Neural progenitor cell (in vitro differentiated cells): ENCODE measurements at regions not wholly inside any gene's neighbourhood (a gene's known extent, or its start where the extent isn't known, plus 50 kb on each side); places are given as distances from the start of the nearest gene placed in this dataset.

Source experiments
- DNase-seq: peaks from one replicate; pipeline ENCODE4 v3.0.0-alpha.2; 2016; ENCODE audit warnings: low spot score
- H2AFZ ChIP-seq: fragments of 200-600 bp; sonication (generic); replicated peaks from 2 replicates; pipeline ENCODE4 v1.6.1; 2016; ENCODE audit warnings: antibody characterized with exemption
- H3F3A ChIP-seq: fragments of 200-600 bp; sonication (generic); 2 replicates; pipeline ENCODE4 v1.6.1; 2016; ENCODE audit warnings: antibody characterized with exemption, low read depth
- H3K27ac ChIP-seq: fragments of 200-600 bp; sonication (generic); 2 replicates; pipeline ENCODE4 v1.5.1; 2016; ENCODE audit warnings: mild to moderate bottlenecking
- H3K27me3 ChIP-seq: fragments of 200-600 bp; sonication (generic); 2 replicates; pipeline ENCODE4 v1.6.1; 2016; ENCODE audit warnings: mild to moderate bottlenecking, moderate library complexity
- H3K36me3 ChIP-seq: fragments of 200-600 bp; sonication (generic); 2 replicates; pipeline ENCODE4 v1.5.1; 2016
- H3K4me1 ChIP-seq: fragments of 200-600 bp; sonication (generic); 2 replicates; pipeline ENCODE4 v1.6.1; 2016; ENCODE audit warnings: mixed run types
- H3K4me2 ChIP-seq: fragments of 200-600 bp; sonication (generic); 2 replicates; pipeline ENCODE4 v1.6.1; 2016
- H3K4me3 ChIP-seq: fragments of 200-600 bp; sonication (generic); 2 replicates; pipeline ENCODE4 v1.5.1; 2016
- H3K79me2 ChIP-seq: fragments of 200-600 bp; sonication (generic); 2 replicates; pipeline ENCODE4 v1.6.1; 2016; ENCODE audit warnings: low read depth
- H3K9ac ChIP-seq: fragments of 200-600 bp; sonication (generic); 2 replicates; pipeline ENCODE4 v1.6.1; 2016
- H3K9me3 ChIP-seq: fragments of 200-600 bp; sonication (generic); 2 replicates; pipeline ENCODE4 v1.5.1; 2016; ENCODE audit warnings: low read depth
- H4K20me1 ChIP-seq: fragments of 200-600 bp; sonication (generic); 2 replicates; pipeline ENCODE4 v1.6.1; 2016; ENCODE audit warnings: low read depth
- H3K27ac Mint-ChIP-seq: 3 replicates; pipeline ENCODE4 v1.8.0; 2021; ENCODE audit warnings: mixed read lengths
- H3K27me3 Mint-ChIP-seq: 2 replicates; pipeline ENCODE4 v1.8.0; 2022; ENCODE audit warnings: low read depth, mild to moderate bottlenecking, inconsistent platforms, moderate library complexity, mixed read lengths; ENCODE audit not compliant: insufficient read depth
- H3K36me3 Mint-ChIP-seq: 3 replicates; pipeline ENCODE4 v1.8.0; 2021; ENCODE audit warnings: mixed read lengths
- H3K4me1 Mint-ChIP-seq: 3 replicates; pipeline ENCODE4 v1.8.0; 2021; ENCODE audit warnings: mixed read lengths
- H3K4me3 Mint-ChIP-seq: 3 replicates; pipeline ENCODE4 v1.8.0; 2021; ENCODE audit warnings: mild to moderate bottlenecking, moderate library complexity, mixed read lengths
- H3K9me3 Mint-ChIP-seq: 3 replicates; pipeline ENCODE4 v1.8.0; 2020; ENCODE audit warnings: mixed read lengths
- CTCF ChIP-seq: fragments of 200-600 bp; sonication (generic); IDR thresholded peaks from 2 replicates; pipeline ENCODE4 v1.5.1; 2017; ENCODE audit warnings: antibody characterized with exemption, mild to moderate bottlenecking
- EZH2 ChIP-seq: fragments of 200-600 bp; sonication (generic); IDR thresholded peaks from 2 replicates; pipeline ENCODE4 v1.6.1; 2017; ENCODE audit warnings: antibody characterized with exemption, mild to moderate bottlenecking, moderate library complexity
- EZH2phosphoT487 ChIP-seq: fragments of 200-600 bp; sonication (generic); IDR thresholded peaks from 2 replicates; pipeline ENCODE4 v1.6.1; 2017; ENCODE audit warnings: antibody characterized with exemption

- Histone ChIP-seq H3K9me3 (no peaks in the 10 kb centered on the region), H4K20me1 (no peaks in the 10 kb centered on the region), H3K79me2 (no peaks in the 10 kb centered on the region), H3K4me1 (peaks cover 20% of the 10 kb centered on the region), H3K9ac (no peak overlapping the region), H3K36me3 (no peaks in the 10 kb centered on the region), H2AFZ (no peak overlapping the region), H3K4me2 (peak overlapping the region; percentile 33), H3K27ac (peak overlapping the region; percentile 69), H3K4me3 (no peak overlapping the region), H3F3A (peaks cover 18% of the 10 kb centered on the region), H3K27me3 (no peaks in the 10 kb centered on the region)
- peaks cover 20% of the 10 kb centered on the region for H3K4me1 Mint-ChIP-seq
- H3K27me3 Mint-ChIP-seq: peaks cover 4% of the 10 kb centered on the region
- H3K27ac Mint-ChIP-seq: peak overlapping the region; percentile 46
- peaks cover 6% of the 10 kb centered on the region for H3K9me3 Mint-ChIP-seq
- peak; percentile 49 for DNase-seq
- H3K4me3 Mint-ChIP-seq: no peak overlapping the region
- H3K36me3 Mint-ChIP-seq: no peaks in the 10 kb centered on the region
- no peak for TF ChIP-seq CTCF
- TF ChIP-seq EZH2phosphoT487: no peak
- TF ChIP-seq EZH2: no peak
Measured at GRCh38 chr15:26438316-26438715, 334.6 kb downstream of the GABRB3 start.

- Histone ChIP-seq H3F3A (peaks cover 12% of the 10 kb centered on the region), H3K36me3 (no peaks in the 10 kb centered on the region), H3K27ac (no peak overlapping the region), H2AFZ (no peak overlapping the region), H4K20me1 (no peaks in the 10 kb centered on the region), H3K9ac (no peak overlapping the region), H3K4me3 (no peak overlapping the region), H3K9me3 (no peaks in the 10 kb centered on the region), H3K4me2 (no peak overlapping the region), H3K79me2 (no peaks in the 10 kb centered on the region), H3K4me1 (peaks cover 14% of the 10 kb centered on the region), H3K27me3 (no peaks in the 10 kb centered on the region)
- Mint-ChIP-seq H3K4me3 (no peak overlapping the region), H3K27me3 (no peaks in the 10 kb centered on the region), H3K9me3 (peaks cover 17% of the 10 kb centered on the region), H3K4me1 (peaks cover 9% of the 10 kb centered on the region), H3K36me3 (no peaks in the 10 kb centered on the region), H3K27ac (no peak overlapping the region)
- no peak for TF ChIP-seq CTCF
- no peak for TF ChIP-seq EZH2phosphoT487
- TF ChIP-seq EZH2: no peak
- no peak for DNase-seq
Measured at GRCh38 chr15:26433818-26434217, 339.0 kb downstream of the GABRB3 start.

GRCh38 chr15:26433060-26433459 lies 339.8 kb downstream of the GABRB3 start:
- Mint-ChIP-seq H3K36me3 (no peaks in the 10 kb centered on the region), H3K9me3 (peaks cover 17% of the 10 kb centered on the region), H3K27me3 (no peaks in the 10 kb centered on the region), H3K4me3 (no peak overlapping the region), H3K4me1 (peaks cover 2% of the 10 kb centered on the region), H3K27ac (no peak overlapping the region)
- H3K27me3 ChIP-seq: no peaks in the 10 kb centered on the region
- no peaks in the 10 kb centered on the region for H3K79me2 ChIP-seq
- no peak for DNase-seq
- H3K9ac ChIP-seq: no peak overlapping the region
- H4K20me1 ChIP-seq: no peaks in the 10 kb centered on the region
- no peaks in the 10 kb centered on the region for H3K9me3 ChIP-seq
- no peak overlapping the region for H3K4me2 ChIP-seq
- H3K27ac ChIP-seq: no peak overlapping the region
- H2AFZ ChIP-seq: no peak overlapping the region
- H3K36me3 ChIP-seq: no peaks in the 10 kb centered on the region
- H3K4me3 ChIP-seq: no peak overlapping the region
- TF ChIP-seq CTCF (no peak), EZH2phosphoT487 (no peak), EZH2 (no peak)
- peaks cover 6% of the 10 kb centered on the region for H3K4me1 ChIP-seq
- H3F3A ChIP-seq: peaks cover 5% of the 10 kb centered on the region

- Histone ChIP-seq H3K9ac (no peak overlapping the region), H2AFZ (no peak overlapping the region), H3K27ac (no peak overlapping the region), H3K9me3 (no peaks in the 10 kb centered on the region), H3K79me2 (no peaks in the 10 kb centered on the region), H3K27me3 (no peaks in the 10 kb centered on the region), H3K36me3 (no peaks in the 10 kb centered on the region), H4K20me1 (no peaks in the 10 kb centered on the region), H3K4me2 (no peak overlapping the region), H3K4me1 (no peaks in the 10 kb centered on the region), H3F3A (no peaks in the 10 kb centered on the region), H3K4me3 (no peak overlapping the region)
- Mint-ChIP-seq H3K36me3 (no peaks in the 10 kb centered on the region), H3K4me1 (no peaks in the 10 kb centered on the region), H3K4me3 (no peak overlapping the region), H3K27ac (no peak overlapping the region), H3K9me3 (peaks cover 3% of the 10 kb centered on the region), H3K27me3 (no peaks in the 10 kb centered on the region)
- TF ChIP-seq EZH2phosphoT487: no peak
- TF ChIP-seq CTCF: no peak
- no peak for TF ChIP-seq EZH2
- DNase-seq: no peak
Measured at GRCh38 chr15:26421065-26421464, 351.8 kb downstream of the GABRB3 start.
